GM12801 (cell line): ENCODE measurements at regions not wholly inside any gene's neighbourhood (a gene's known extent, or its start where the extent isn't known, plus 50 kb on each side); places are given as distances from the start of the nearest gene placed in this dataset.

Source experiments
- CTCF ChIP-seq: IDR thresholded peaks from one replicate; pipeline ENCODE4 v1.5.1; 2011; ENCODE audit warnings: control low read depth; ENCODE audit not compliant: insufficient read length; ENCODE audit errors: extremely low read depth

- TF ChIP-seq CTCF, result no peak
Observed at GRCh38 chr9:124174433-124174832, 83.3 kb upstream of the NEK6 start.

DNA sequence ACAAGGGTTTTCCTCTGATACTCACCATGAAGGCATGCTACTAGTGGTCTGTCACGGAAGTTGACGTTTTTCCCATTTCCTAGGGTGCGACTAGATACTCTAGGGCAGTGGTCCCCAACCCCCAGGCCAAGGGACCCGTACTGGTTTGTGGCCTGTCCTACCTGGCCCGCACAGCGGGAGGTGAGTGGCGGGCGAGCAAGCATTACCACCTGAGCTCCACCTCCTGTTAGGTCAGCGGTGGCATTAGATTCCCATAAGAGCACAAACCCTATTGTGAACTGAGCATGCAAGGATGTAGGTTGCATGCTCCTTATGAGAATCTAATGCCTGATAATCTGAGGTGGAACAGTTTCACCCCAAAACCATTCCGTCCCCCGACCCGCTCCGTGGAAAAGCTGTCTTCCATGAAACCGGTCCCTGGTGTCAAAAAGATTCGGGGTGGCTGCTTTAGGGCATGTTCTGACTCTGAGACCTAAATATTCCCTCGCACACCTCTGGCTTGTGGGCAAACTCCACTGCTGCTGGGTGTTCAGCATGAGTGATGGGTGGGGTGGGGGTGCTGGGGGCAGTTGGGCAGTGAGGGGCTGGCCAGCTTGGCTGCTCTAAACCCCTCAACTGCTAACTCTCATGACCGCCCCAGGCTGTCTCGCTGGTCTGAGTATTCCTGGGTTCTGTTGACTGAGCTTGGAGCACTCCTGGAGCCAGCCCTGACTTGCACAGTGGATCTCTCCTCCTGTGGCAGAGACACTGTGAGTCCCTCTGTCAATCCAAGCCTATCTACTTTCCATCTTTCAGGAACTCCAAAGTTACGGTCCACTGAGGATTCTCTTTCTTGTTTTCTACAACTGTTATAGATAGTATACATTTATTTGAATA is 78.3 kb upstream of the NEK6 start:
- TF ChIP-seq CTCF, result no peak

GRCh38 chr9:124180557-124180956 is 77.2 kb upstream of the NEK6 start:
- no peak for TF ChIP-seq CTCF

GRCh38 chr9:124182741-124183140 is 75.0 kb upstream of the NEK6 start:
- no peak for TF ChIP-seq CTCF

DNA sequence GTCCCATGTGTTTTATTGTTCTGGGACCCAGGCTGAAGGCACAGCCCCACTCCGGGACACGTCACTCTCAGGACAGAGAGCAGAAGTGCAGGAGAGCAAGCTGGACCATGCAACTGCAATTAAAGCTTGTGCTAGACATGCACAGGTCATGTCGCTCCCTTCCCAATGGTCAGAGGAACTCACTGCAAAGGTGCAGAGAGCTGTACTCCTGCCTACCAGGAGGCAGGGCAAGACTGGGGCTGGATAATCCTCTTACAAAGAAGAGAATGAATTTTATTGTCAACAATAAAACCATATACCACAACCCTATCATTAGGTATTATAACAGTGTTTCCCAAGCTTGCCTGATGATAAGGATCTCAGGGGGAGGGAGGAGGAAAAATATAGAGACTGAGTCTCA is 74.0 kb upstream of the NEK6 start:
- TF ChIP-seq CTCF, result no peak

DNA sequence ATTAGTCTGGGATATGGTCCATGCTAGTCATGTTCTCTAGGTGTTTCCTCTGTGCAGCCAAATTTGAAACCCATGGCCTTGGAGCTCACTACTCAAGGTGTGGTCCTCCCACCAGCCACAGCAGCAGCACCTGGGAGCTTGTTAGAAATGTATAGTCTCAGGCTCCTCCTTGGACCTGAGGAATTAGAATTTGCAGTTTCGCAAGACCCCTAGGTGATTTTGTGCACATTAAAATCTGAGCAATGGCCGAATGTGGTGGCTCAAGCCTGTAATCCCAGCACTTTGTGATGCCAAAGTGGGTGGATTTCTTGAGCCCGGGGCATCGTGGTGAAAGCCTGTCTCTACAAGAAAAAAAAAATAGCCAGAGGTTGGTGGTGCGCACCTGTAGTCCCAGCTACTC is 72.3 kb upstream of the NEK6 start:
- TF ChIP-seq CTCF, result no peak

- no peak for TF ChIP-seq CTCF
Observed at GRCh38 chr9:124187311-124187710, 70.4 kb upstream of the NEK6 start.
